ENCODE measurements at regions not wholly inside any gene's neighbourhood (a gene's known extent, or its start where the extent isn't known, plus 50 kb on each side); places are given as distances from the start of the nearest gene placed in this dataset.

GRCh38 chr5:171673328-171673727, 112.3 kb upstream of the SMIM23 start:
- DNase-seq: no peak
- H3K27ac ChIP-seq: no peak overlapping the region
- no peaks in the 10 kb centered on the region for H3K36me3 ChIP-seq
- no peak overlapping the region for H3K4me3 ChIP-seq
- no peaks in the 10 kb centered on the region for H3K9me3 ChIP-seq
- intact Hi-C loops (cut with DNase I): no loop called here
- no peak for TF ChIP-seq POLR2A (IDR thresholded peaks at IDR 0.05)
- TF ChIP-seq EP300 (IDR thresholded peaks at IDR 0.05): no peak
- no peak for TF ChIP-seq CTCF (IDR thresholded peaks at IDR 0.05)
- WGBS, 3 donors: 21 to 41% (median 41%) methylated on average over 1 of the region's 1 CpG
- H3K4me1 ChIP-seq (ENCODE audit: insufficient read depth): no peaks in the 10 kb centered on the region
- H3K27me3 ChIP-seq: no peaks in the 10 kb centered on the region

GRCh38 chr5:171673840-171674239, 111.8 kb upstream of the SMIM23 start:
- Histone ChIP-seq H3K4me1 (ENCODE audit: insufficient read depth) (no peaks in the 10 kb centered on the region), H3K27ac (no peak overlapping the region), H3K36me3 (no peaks in the 10 kb centered on the region), H3K4me3 (no peak overlapping the region), H3K27me3 (no peaks in the 10 kb centered on the region), H3K9me3 (no peaks in the 10 kb centered on the region)
- no peak for DNase-seq
- intact Hi-C loops (cut with DNase I): no loop called here
- TF ChIP-seq CTCF (IDR thresholded peaks at IDR 0.05) (no peak), EP300 (IDR thresholded peaks at IDR 0.05) (no peak), POLR2A (IDR thresholded peaks at IDR 0.05) (no peak)

GRCh38 chr5:171675511-171675910, 110.1 kb upstream of the SMIM23 start:
- H3K4me1 ChIP-seq (ENCODE audit: insufficient read depth): no peaks in the 10 kb centered on the region
- intact Hi-C loops (cut with DNase I): no loop called here
- WGBS, 3 donors: 70 to 75% (median 71%) methylated on average over 2 of the region's 2 CpGs
- H3K9me3 ChIP-seq: no peaks in the 10 kb centered on the region
- no peak overlapping the region for H3K4me3 ChIP-seq
- no peak for DNase-seq
- TF ChIP-seq EP300 (IDR thresholded peaks at IDR 0.05) (no peak), POLR2A (IDR thresholded peaks at IDR 0.05) (no peak), CTCF (IDR thresholded peaks at IDR 0.05) (no peak)
- no peaks in the 10 kb centered on the region for H3K36me3 ChIP-seq
- no peaks in the 10 kb centered on the region for H3K27me3 ChIP-seq
- no peak overlapping the region for H3K27ac ChIP-seq

- Histone ChIP-seq H3K27ac (no peak overlapping the region), H3K4me1 (ENCODE audit: insufficient read depth) (no peaks in the 10 kb centered on the region), H3K27me3 (no peaks in the 10 kb centered on the region), H3K9me3 (no peaks in the 10 kb centered on the region), H3K4me3 (no peak overlapping the region), H3K36me3 (no peaks in the 10 kb centered on the region)
- WGBS, 3 donors: 65 to 81% (median 69%) methylated on average over 6 of the region's 6 CpGs
- intact Hi-C loops (cut with DNase I): no loop called here
- DNase-seq: no peak
- no peak for TF ChIP-seq EP300 (IDR thresholded peaks at IDR 0.05)
- no peak for TF ChIP-seq POLR2A (IDR thresholded peaks at IDR 0.05)
- TF ChIP-seq CTCF (IDR thresholded peaks at IDR 0.05): no peak
These were observed 109.2 kb upstream of the SMIM23 start for GRCh38 chr5:171676286-171676944.

Measured in ovary (tissue), 7 donors.